ENCODE measurements at regions not wholly inside any gene's neighbourhood (a gene's known extent, or its start where the extent isn't known, plus 50 kb on each side); places are given as distances from the start of the nearest gene placed in this dataset.

DNA sequence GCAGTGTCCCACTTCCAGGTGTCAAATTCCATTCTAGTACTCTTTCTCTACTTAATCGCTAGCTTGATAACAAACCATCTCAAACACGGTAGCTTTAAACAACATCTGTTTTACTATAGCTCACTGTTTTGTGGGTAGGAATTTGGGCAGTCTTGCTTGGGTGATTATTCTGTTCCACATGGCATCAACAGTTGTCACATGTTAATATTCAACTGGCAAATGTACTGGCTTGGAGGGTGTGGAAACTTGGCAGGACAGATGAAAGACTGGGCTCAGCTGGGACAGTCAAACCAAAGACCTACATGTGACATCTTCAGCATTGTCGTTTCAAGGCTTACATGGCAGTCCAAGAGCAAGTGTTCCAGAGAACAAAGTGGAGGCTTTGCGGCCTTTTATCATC is 241.8 kb downstream of the PTH2R start:
- no peak for TF ChIP-seq EZH2 (IDR thresholded peaks at IDR 0.05; ENCODE audit: low read length, unreplicated experiment)
- TF ChIP-seq, protein P1, sequence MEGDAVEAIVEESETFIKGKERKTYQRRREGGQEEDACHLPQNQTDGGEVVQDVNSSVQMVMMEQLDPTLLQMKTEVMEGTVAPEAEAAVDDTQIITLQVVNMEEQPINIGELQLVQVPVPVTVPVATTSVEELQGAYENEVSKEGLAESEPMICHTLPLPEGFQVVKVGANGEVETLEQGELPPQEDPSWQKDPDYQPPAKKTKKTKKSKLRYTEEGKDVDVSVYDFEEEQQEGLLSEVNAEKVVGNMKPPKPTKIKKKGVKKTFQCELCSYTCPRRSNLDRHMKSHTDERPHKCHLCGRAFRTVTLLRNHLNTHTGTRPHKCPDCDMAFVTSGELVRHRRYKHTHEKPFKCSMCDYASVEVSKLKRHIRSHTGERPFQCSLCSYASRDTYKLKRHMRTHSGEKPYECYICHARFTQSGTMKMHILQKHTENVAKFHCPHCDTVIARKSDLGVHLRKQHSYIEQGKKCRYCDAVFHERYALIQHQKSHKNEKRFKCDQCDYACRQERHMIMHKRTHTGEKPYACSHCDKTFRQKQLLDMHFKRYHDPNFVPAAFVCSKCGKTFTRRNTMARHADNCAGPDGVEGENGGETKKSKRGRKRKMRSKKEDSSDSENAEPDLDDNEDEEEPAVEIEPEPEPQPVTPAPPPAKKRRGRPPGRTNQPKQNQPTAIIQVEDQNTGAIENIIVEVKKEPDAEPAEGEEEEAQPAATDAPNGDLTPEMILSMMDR (conservative IDR thresholded peaks at IDR 0.05; ENCODE audit: low read depth, low read length) = no peak

Measured in PC-3 (cell line).